ENCODE measurements at regions not wholly inside any gene's neighbourhood (a gene's known extent, or its start where the extent isn't known, plus 50 kb on each side); places are given as distances from the start of the nearest gene placed in this dataset.
"Not testable (repeated sequence)": the region's sequence is repeated elsewhere in the genome, so short reads cannot be mapped to it uniquely, and the experiment has no call there.

- not testable (repeated sequence) for H3K27ac Mint-ChIP-seq
Measured at GRCh38 chr9:138200481-138201142, 323.0 kb downstream of the CACNA1B start.

GRCh38 chr9:138201167-138201889 is 323.7 kb downstream of the CACNA1B start:
- CTCF ChIA-PET, H3K4me3 Mint-ChIP-seq: not testable (repeated sequence)

More at GRCh38 chr9:138200481-138201142, 323.0 kb downstream of the CACNA1B start:
- H3K27me3 Mint-ChIP-seq; H3K27me3 ChIP-seq (ENCODE audit: insufficient read depth, low read length, poor library complexity, severe bottlenecking); H3K4me3 ChIP-seq (ENCODE audit: low read length); H3K36me3 Mint-ChIP-seq; CTCF ChIA-PET; H3K36me3 ChIP-seq (ENCODE audit: insufficient read depth, low read length); H3K4me1 Mint-ChIP-seq; POLR2A ChIA-PET; H3K27ac ChIP-seq (ENCODE audit: low read depth, low read length); H3K9me3 Mint-ChIP-seq; DNase-seq; H3K4me1 ChIP-seq (ENCODE audit: insufficient read depth, low read length); H3K4me3 Mint-ChIP-seq; H3K9me3 ChIP-seq (ENCODE audit: low read length): not testable (repeated sequence)

GRCh38 chr9:138202043-138202442 is 324.5 kb downstream of the CACNA1B start:
- H3K27ac ChIP-seq (ENCODE audit: low read depth, low read length); H3K9me3 ChIP-seq (ENCODE audit: low read length); H3K36me3 ChIP-seq (ENCODE audit: insufficient read depth, low read length); H3K27me3 Mint-ChIP-seq; H3K36me3 Mint-ChIP-seq; H3K27ac Mint-ChIP-seq; H3K9me3 Mint-ChIP-seq; H3K4me1 ChIP-seq (ENCODE audit: insufficient read depth, low read length); H3K4me1 Mint-ChIP-seq; H3K27me3 ChIP-seq (ENCODE audit: insufficient read depth, low read length, poor library complexity, severe bottlenecking); DNase-seq; H3K4me3 Mint-ChIP-seq; CTCF ChIA-PET; H3K4me3 ChIP-seq (ENCODE audit: low read length); POLR2A ChIA-PET: not testable (repeated sequence)

More at GRCh38 chr9:138201167-138201889, 323.7 kb downstream of the CACNA1B start:
- POLR2A ChIA-PET; H3K27me3 ChIP-seq (ENCODE audit: insufficient read depth, low read length, poor library complexity, severe bottlenecking); H3K36me3 Mint-ChIP-seq; H3K9me3 ChIP-seq (ENCODE audit: low read length); H3K27ac ChIP-seq (ENCODE audit: low read depth, low read length); H3K4me1 ChIP-seq (ENCODE audit: insufficient read depth, low read length); H3K27ac Mint-ChIP-seq; H3K4me3 ChIP-seq (ENCODE audit: low read length); H3K36me3 ChIP-seq (ENCODE audit: insufficient read depth, low read length); H3K9me3 Mint-ChIP-seq; DNase-seq; H3K27me3 Mint-ChIP-seq; H3K4me1 Mint-ChIP-seq: not testable (repeated sequence)

GRCh38 chr9:138203304-138203703 is 325.7 kb downstream of the CACNA1B start:
- POLR2A ChIA-PET: not testable (repeated sequence)

GRCh38 chr9:138203872-138204271 is 326.3 kb downstream of the CACNA1B start:
- H3K27me3 Mint-ChIP-seq; H3K36me3 ChIP-seq (ENCODE audit: insufficient read depth, low read length); H3K4me1 Mint-ChIP-seq; H3K27ac Mint-ChIP-seq; H3K9me3 ChIP-seq (ENCODE audit: low read length); H3K27me3 ChIP-seq (ENCODE audit: insufficient read depth, low read length, poor library complexity, severe bottlenecking); H3K9me3 Mint-ChIP-seq; H3K4me3 Mint-ChIP-seq; H3K4me1 ChIP-seq (ENCODE audit: insufficient read depth, low read length); H3K27ac ChIP-seq (ENCODE audit: low read depth, low read length); CTCF ChIA-PET; H3K4me3 ChIP-seq (ENCODE audit: low read length); DNase-seq; H3K36me3 Mint-ChIP-seq; POLR2A ChIA-PET: not testable (repeated sequence)

More at GRCh38 chr9:138203304-138203703, 325.7 kb downstream of the CACNA1B start:
- H3K27me3 ChIP-seq (ENCODE audit: insufficient read depth, low read length, poor library complexity, severe bottlenecking); H3K4me3 ChIP-seq (ENCODE audit: low read length); H3K27ac Mint-ChIP-seq; DNase-seq; CTCF ChIA-PET; H3K27me3 Mint-ChIP-seq; H3K9me3 Mint-ChIP-seq; H3K4me1 ChIP-seq (ENCODE audit: insufficient read depth, low read length); H3K4me3 Mint-ChIP-seq; H3K9me3 ChIP-seq (ENCODE audit: low read length); H3K36me3 Mint-ChIP-seq; H3K36me3 ChIP-seq (ENCODE audit: insufficient read depth, low read length); H3K4me1 Mint-ChIP-seq; H3K27ac ChIP-seq (ENCODE audit: low read depth, low read length): not testable (repeated sequence)

- H3K27me3 ChIP-seq (ENCODE audit: insufficient read depth, low read length, poor library complexity, severe bottlenecking); H3K4me1 Mint-ChIP-seq; CTCF ChIA-PET; POLR2A ChIA-PET; H3K27ac ChIP-seq (ENCODE audit: low read depth, low read length); H3K27ac Mint-ChIP-seq; H3K4me1 ChIP-seq (ENCODE audit: insufficient read depth, low read length); H3K9me3 Mint-ChIP-seq; H3K4me3 Mint-ChIP-seq; DNase-seq; H3K36me3 Mint-ChIP-seq; H3K4me3 ChIP-seq (ENCODE audit: low read length); H3K9me3 ChIP-seq (ENCODE audit: low read length); H3K27me3 Mint-ChIP-seq; H3K36me3 ChIP-seq (ENCODE audit: insufficient read depth, low read length): not testable (repeated sequence)
Measured at GRCh38 chr9:138206108-138206507, 328.5 kb downstream of the CACNA1B start.

GRCh38 chr9:138207300-138208179 is 330.0 kb downstream of the CACNA1B start:
- H3K9me3 Mint-ChIP-seq; POLR2A ChIA-PET; DNase-seq; H3K4me3 ChIP-seq (ENCODE audit: low read length); H3K4me3 Mint-ChIP-seq; H3K27me3 ChIP-seq (ENCODE audit: insufficient read depth, low read length, poor library complexity, severe bottlenecking); H3K27ac ChIP-seq (ENCODE audit: low read depth, low read length); H3K9me3 ChIP-seq (ENCODE audit: low read length); H3K4me1 ChIP-seq (ENCODE audit: insufficient read depth, low read length); H3K36me3 Mint-ChIP-seq; H3K4me1 Mint-ChIP-seq; H3K27me3 Mint-ChIP-seq; H3K36me3 ChIP-seq (ENCODE audit: insufficient read depth, low read length); CTCF ChIA-PET; H3K27ac Mint-ChIP-seq: not testable (repeated sequence)

GRCh38 chr9:138209071-138209644 is 331.6 kb downstream of the CACNA1B start:
- H3K27me3 Mint-ChIP-seq; H3K4me3 ChIP-seq (ENCODE audit: low read length); H3K27ac Mint-ChIP-seq: not testable (repeated sequence)

More at GRCh38 chr9:138209071-138209644, 331.6 kb downstream of the CACNA1B start:
- DNase-seq; H3K4me1 ChIP-seq (ENCODE audit: insufficient read depth, low read length); CTCF ChIA-PET; H3K4me1 Mint-ChIP-seq; H3K36me3 ChIP-seq (ENCODE audit: insufficient read depth, low read length); H3K4me3 Mint-ChIP-seq; H3K36me3 Mint-ChIP-seq; H3K9me3 Mint-ChIP-seq; H3K9me3 ChIP-seq (ENCODE audit: low read length); POLR2A ChIA-PET; H3K27ac ChIP-seq (ENCODE audit: low read depth, low read length); H3K27me3 ChIP-seq (ENCODE audit: insufficient read depth, low read length, poor library complexity, severe bottlenecking): not testable (repeated sequence)

All from CD8-positive, alpha-beta memory T cell (primary cell).